Endothelial cell (in vitro differentiated cells): ENCODE measurements at regions not wholly inside any gene's neighbourhood (a gene's known extent, or its start where the extent isn't known, plus 50 kb on each side); places are given as distances from the start of the nearest gene placed in this dataset.
"Not testable (repeated sequence)": the region's sequence is repeated elsewhere in the genome, so short reads cannot be mapped to it uniquely, and the experiment has no call there.

Source experiments
- DNase-seq: peaks from one replicate; pipeline ENCODE4 v3.0.0; 2021; ENCODE audit warnings: low spot score
- H3K27ac Mint-ChIP-seq: one replicate; pipeline ENCODE4 v1.8.0; 2021; ENCODE audit warnings: mixed read lengths, inconsistent platforms; ENCODE audit not compliant: unreplicated experiment
- H3K27me3 Mint-ChIP-seq: one replicate; pipeline ENCODE4 v1.8.0; 2021; ENCODE audit warnings: mild to moderate bottlenecking, moderate library complexity, mixed read lengths, inconsistent platforms; ENCODE audit not compliant: unreplicated experiment
- H3K36me3 Mint-ChIP-seq: one replicate; pipeline ENCODE4 v1.8.0; 2021; ENCODE audit warnings: mild to moderate bottlenecking, low read depth, mixed read lengths, inconsistent platforms; ENCODE audit not compliant: unreplicated experiment
- H3K4me1 Mint-ChIP-seq: one replicate; pipeline ENCODE4 v1.8.0; 2021; ENCODE audit warnings: mild to moderate bottlenecking, mixed read lengths, inconsistent platforms; ENCODE audit not compliant: unreplicated experiment
- H3K4me3 Mint-ChIP-seq: one replicate; pipeline ENCODE4 v1.8.0; 2021; ENCODE audit warnings: mild to moderate bottlenecking, mixed read lengths, inconsistent platforms; ENCODE audit not compliant: unreplicated experiment
- H3K9me3 Mint-ChIP-seq: one replicate; pipeline ENCODE4 v1.8.0; 2021; ENCODE audit warnings: mixed read lengths, inconsistent platforms; ENCODE audit not compliant: unreplicated experiment
- CTCF ChIP-seq: fragments of 200-600 bp; sonication (generic); IDR thresholded peaks from one replicate; pipeline ENCODE4 v1.5.0; 2021; ENCODE audit warnings: antibody characterized with exemption; ENCODE audit not compliant: unreplicated experiment

GRCh38 chr10:101280511-101280910 is 51.2 kb upstream of the LBX1 start:
- no peak for TF ChIP-seq CTCF
- peaks cover 24% of the 10 kb centered on the region for H3K4me1 Mint-ChIP-seq
- H3K4me3 Mint-ChIP-seq, result no peak overlapping the region
- no peaks in the 10 kb centered on the region for H3K9me3 Mint-ChIP-seq
- no peak overlapping the region for H3K27ac Mint-ChIP-seq
- H3K36me3 Mint-ChIP-seq, result peaks cover 5% of the 10 kb centered on the region
- peaks cover 12% of the 10 kb centered on the region for H3K27me3 Mint-ChIP-seq
- DNase-seq, result no peak

- Mint-ChIP-seq H3K27me3 (peaks cover 12% of the 10 kb centered on the region), H3K4me1 (peaks cover 29% of the 10 kb centered on the region)
- H3K9me3 Mint-ChIP-seq, DNase-seq, H3K4me3 Mint-ChIP-seq, H3K27ac Mint-ChIP-seq, H3K36me3 Mint-ChIP-seq: not testable (repeated sequence)
Measured at GRCh38 chr10:101280921-101281320, 51.7 kb upstream of the LBX1 start.

GRCh38 chr10:101282947-101283346 is 53.7 kb upstream of the LBX1 start:
- H3K4me3 Mint-ChIP-seq, result no peak overlapping the region
- H3K4me1 Mint-ChIP-seq, result peaks cover 21% of the 10 kb centered on the region
- peaks cover 12% of the 10 kb centered on the region for H3K27me3 Mint-ChIP-seq
- H3K36me3 Mint-ChIP-seq, result peaks cover 5% of the 10 kb centered on the region
- H3K27ac Mint-ChIP-seq, result no peak overlapping the region
- TF ChIP-seq CTCF, result no peak
- H3K9me3 Mint-ChIP-seq, result no peaks in the 10 kb centered on the region
- DNase-seq, result no peak

- no peak for TF ChIP-seq CTCF
- Mint-ChIP-seq H3K4me1 (peaks cover 21% of the 10 kb centered on the region), H3K27me3 (peaks cover 14% of the 10 kb centered on the region), H3K27ac (no peak overlapping the region), H3K36me3 (peaks cover 5% of the 10 kb centered on the region), H3K4me3 (no peak overlapping the region), H3K9me3 (no peaks in the 10 kb centered on the region)
- DNase-seq, result no peak
Measured at GRCh38 chr10:101283762-101284100, 54.5 kb upstream of the LBX1 start.

- no peaks in the 10 kb centered on the region for H3K9me3 Mint-ChIP-seq
- no peak for TF ChIP-seq CTCF
- H3K4me1 Mint-ChIP-seq, result peaks cover 21% of the 10 kb centered on the region
- no peak overlapping the region for H3K27ac Mint-ChIP-seq
- H3K36me3 Mint-ChIP-seq, result peaks cover 5% of the 10 kb centered on the region
- peaks cover 15% of the 10 kb centered on the region for H3K27me3 Mint-ChIP-seq
- H3K4me3 Mint-ChIP-seq, result no peak overlapping the region
- DNase-seq, result no peak
Measured at GRCh38 chr10:101284101-101284743, 55.0 kb upstream of the LBX1 start.
